ENCODE measurements at regions not wholly inside any gene's neighbourhood (a gene's known extent, or its start where the extent isn't known, plus 50 kb on each side); places are given as distances from the start of the nearest gene placed in this dataset.

DNA sequence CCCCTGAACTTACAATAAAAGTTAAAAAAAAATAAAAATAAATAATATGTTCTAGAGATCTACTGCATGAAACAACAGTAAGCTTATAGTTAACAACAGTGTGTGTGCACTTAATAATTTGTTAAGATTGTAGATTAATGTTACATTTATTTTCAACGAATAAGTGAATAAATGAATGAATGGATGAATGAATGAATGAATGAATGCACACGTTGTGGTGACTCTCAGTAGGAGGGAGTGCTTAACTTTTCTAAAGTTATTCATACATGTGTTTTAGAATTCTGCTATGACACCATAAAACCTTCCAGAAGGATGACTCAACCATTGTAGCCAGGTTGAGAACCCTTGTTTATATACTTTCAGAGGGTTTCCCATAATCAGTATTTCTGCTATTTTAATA, 1269.4 kb upstream of the CDH6 start:
- Mint-ChIP-seq H3K4me1 (no peaks in the 10 kb centered on the region), H3K4me3 (no peak overlapping the region), H3K27me3 (no peaks in the 10 kb centered on the region), H3K9me3 (peaks cover 4 to 9% of the 10 kb centered on the region in 2 donors), H3K27ac (no peak overlapping the region)
- DNase-seq, result no peak
- ATAC-seq, result no peak

DNA sequence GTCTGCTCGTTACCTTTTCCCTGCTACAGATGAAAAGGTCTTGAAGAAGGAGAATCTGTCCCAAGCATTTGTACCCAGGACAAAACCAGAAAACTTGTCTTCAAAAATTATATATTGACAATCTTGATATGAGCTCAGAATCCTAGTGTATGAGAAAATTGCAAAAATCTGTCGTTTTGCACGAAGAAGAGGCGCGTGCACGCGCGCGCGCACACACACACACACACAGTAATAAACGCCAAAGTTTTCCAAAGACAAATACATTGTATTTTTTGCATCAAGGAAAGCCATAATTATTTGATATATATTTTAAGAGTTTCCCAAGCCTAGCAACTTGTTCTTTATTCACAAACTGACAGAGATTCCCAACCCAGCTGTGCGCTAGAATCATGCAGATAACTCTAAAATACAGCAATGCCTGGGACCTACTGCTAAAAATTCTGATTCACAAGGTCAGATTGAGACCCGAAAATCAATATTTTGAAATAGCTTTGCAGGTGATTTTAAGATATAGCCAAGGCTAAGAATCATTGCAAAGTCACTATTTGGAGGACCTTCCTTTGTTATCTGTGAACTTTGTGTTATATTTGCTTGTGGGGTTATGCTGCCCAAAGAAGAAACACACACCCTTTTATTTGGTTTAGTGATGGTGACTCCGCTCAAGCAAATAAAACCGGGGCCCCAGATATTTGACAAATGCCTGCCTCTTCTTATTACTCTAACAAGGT, 1287.7 kb upstream of the CDH6 start:
- Mint-ChIP-seq H3K4me1 (no peaks in the 10 kb centered on the region), H3K4me3 (no peak overlapping the region), H3K27me3 (no peaks in the 10 kb centered on the region), H3K27ac (no peak overlapping the region), H3K9me3 (peaks cover 10 to 19% of the 10 kb centered on the region in 2 donors)
- DNase-seq (no peak), ATAC-seq (no peak)

GRCh38 chr5:29902859-29903258, 1290.6 kb upstream of the CDH6 start:
- Mint-ChIP-seq H3K27ac (no peak overlapping the region), H3K9me3 (peaks cover 0 to 15% of the 10 kb centered on the region in 2 donors), H3K4me3 (no peak overlapping the region), H3K27me3 (no peaks in the 10 kb centered on the region), H3K4me1 (no peaks in the 10 kb centered on the region)
- no peak for DNase-seq
- ATAC-seq, result no peak

GRCh38 chr5:29899583-29899982, 1293.9 kb upstream of the CDH6 start:
- Mint-ChIP-seq H3K27ac (no peak overlapping the region), H3K4me1 (no peaks in the 10 kb centered on the region), H3K9me3 (peaks cover 0 to 20% of the 10 kb centered on the region in 2 donors), H3K4me3 (no peak overlapping the region), H3K27me3 (no peaks in the 10 kb centered on the region)
- ATAC-seq (no peak), DNase-seq (no peak)

DNA sequence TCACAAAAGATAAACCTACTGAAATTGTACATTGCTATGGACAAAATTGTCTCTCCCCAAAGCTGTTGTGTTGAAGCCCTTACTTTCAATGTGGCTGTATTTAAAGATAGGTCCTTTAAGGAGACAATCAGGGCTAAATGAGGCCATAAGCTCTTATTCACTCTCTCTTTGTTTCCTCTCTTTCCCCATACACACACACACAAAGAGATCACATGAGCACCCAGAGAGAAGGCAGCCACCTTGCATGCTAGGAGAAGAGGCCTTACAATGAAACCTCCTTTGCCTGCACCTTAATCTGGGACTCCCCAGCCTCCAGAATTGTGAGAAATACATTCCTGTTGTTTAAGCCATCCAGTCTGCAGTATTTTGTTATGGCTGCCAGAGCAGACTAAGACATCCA, 1295.6 kb upstream of the CDH6 start:
- no peak overlapping the region for H3K4me3 Mint-ChIP-seq
- no peak for DNase-seq
- no peaks in the 10 kb centered on the region for H3K4me1 Mint-ChIP-seq
- ATAC-seq, result no peak
- H3K27me3 Mint-ChIP-seq, result no peaks in the 10 kb centered on the region
- H3K27ac Mint-ChIP-seq, result no peak overlapping the region
- peaks cover 0 to 20% of the 10 kb centered on the region in 2 donors for H3K9me3 Mint-ChIP-seq

GRCh38 chr5:29896646-29897045, 1296.8 kb upstream of the CDH6 start:
- H3K9me3 Mint-ChIP-seq, result peaks cover 4 to 20% of the 10 kb centered on the region in 2 donors
- H3K4me1 Mint-ChIP-seq, result no peaks in the 10 kb centered on the region
- ATAC-seq (no peak), DNase-seq (no peak)
- no peaks in the 10 kb centered on the region for H3K27me3 Mint-ChIP-seq
- no peak overlapping the region for H3K27ac Mint-ChIP-seq
- H3K4me3 Mint-ChIP-seq, result no peak overlapping the region

DNA sequence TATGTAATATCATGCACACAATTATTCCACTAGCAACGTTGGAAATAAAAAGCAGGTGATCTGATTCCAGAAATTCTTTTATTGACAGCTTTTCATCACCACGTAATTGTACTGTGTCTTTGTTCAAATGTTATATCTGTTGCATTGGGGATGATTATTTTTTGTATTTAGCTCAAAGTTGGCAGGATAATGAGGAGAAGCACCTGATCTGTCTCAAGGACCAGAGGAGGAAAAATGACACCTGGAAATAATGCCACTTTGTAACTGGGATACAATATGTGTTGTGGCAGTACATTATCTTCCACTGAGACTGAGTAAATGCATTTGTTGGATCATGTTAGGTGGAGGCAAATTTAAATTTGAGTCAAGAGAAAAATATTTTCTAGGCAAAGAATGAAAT, 1298.8 kb upstream of the CDH6 start:
- Mint-ChIP-seq H3K4me1 (no peaks in the 10 kb centered on the region), H3K27me3 (no peaks in the 10 kb centered on the region), H3K9me3 (peaks cover 4 to 20% of the 10 kb centered on the region in 2 donors), H3K27ac (no peak overlapping the region), H3K4me3 (no peak overlapping the region)
- DNase-seq (no peak), ATAC-seq (no peak)

DNA sequence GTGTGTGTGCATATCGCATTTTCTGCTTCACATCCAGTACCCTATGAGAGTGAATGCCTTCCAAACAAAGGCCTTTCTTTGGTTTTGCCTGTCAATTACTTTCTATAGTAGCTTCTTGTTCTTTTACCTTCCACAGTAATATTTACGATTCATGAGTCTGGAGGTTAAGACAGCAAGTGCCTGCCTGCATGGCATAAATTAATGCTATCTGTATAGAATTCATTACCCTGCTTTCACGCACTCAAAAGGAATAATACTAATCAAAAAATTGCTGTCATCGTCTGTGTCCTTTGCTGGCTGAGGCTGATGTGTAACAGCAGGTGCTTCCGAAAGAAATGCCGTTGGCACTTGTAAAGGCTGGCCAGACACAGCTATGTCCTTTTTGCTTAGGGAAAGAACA, 1304.4 kb upstream of the CDH6 start:
- peaks cover 16 to 21% of the 10 kb centered on the region in 2 donors for H3K9me3 Mint-ChIP-seq
- no peak for ATAC-seq
- no peaks in the 10 kb centered on the region for H3K27me3 Mint-ChIP-seq
- DNase-seq, result no peak
- H3K27ac Mint-ChIP-seq, result no peak overlapping the region
- no peak overlapping the region for H3K4me3 Mint-ChIP-seq
- H3K4me1 Mint-ChIP-seq, result no peaks in the 10 kb centered on the region

DNA sequence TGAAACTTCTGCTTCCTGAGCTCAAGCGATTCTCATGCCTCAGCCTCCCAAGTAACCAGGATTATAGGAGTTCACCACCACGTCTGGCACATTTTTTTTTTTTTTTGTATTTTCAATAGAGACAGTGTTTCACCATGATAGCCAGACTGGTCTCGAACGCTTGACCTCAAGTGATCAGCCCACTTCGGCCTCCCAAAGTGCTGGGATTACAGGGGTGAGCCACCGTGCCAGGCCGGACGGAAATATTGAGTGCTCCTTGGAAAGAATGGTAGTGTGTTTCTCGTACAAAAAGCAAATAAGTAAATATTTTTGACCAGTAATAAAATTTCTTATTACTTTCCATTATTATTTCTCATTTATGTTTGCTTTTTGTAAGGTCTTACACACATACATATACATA, 1307.9 kb upstream of the CDH6 start:
- Mint-ChIP-seq H3K9me3 (peaks cover 12 to 28% of the 10 kb centered on the region in 2 donors), H3K4me1 (no peaks in the 10 kb centered on the region), H3K4me3 (no peak overlapping the region), H3K27me3 (no peaks in the 10 kb centered on the region), H3K27ac (no peak overlapping the region)
- DNase-seq (no peak), ATAC-seq (no peak)

DNA sequence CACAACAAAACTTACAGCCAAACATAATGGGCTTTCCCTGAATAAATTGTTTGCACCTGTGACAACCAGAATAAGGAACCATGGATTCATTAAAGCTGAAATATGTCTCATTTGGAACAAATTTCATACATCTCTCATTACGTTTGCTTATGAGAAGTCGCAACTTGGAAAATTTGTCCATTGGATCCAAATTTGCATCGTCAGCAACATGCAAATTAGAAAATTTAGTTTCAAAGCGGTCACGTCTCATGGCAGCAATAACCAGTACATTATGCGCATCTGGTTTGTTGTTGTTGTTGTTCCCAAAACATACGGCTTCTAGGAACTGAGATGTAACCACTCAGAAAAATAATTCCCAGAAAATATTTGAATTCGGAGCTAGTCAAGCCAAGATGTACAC, 1311.5 kb upstream of the CDH6 start:
- Mint-ChIP-seq H3K27me3 (no peaks in the 10 kb centered on the region), H3K4me1 (no peaks in the 10 kb centered on the region), H3K9me3 (peaks cover 5 to 21% of the 10 kb centered on the region in 2 donors), H3K4me3 (no peak overlapping the region), H3K27ac (no peak overlapping the region)
- ATAC-seq (no peak), DNase-seq (no peak)

DNA sequence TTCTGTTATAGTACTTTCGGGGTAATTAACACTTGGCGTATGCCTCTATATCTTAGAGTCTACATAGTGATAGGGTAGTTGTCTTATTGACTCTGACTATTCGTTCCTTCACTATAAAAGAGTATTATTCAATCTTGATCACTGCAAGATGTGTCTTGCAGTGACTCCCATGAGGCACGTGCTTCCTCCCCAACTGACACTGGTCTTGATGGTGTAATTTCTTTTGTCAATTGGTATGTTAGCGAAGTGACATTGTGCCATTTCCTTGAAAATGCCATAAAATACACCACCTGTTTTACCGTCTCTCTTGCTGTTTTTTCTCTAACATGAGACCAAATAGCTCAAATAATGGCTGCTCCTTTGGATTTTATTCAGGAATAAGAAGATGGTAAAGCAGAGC, 1314.1 kb upstream of the CDH6 start:
- DNase-seq (no peak), ATAC-seq (no peak)
- Mint-ChIP-seq H3K27ac (no peak overlapping the region), H3K4me1 (no peaks in the 10 kb centered on the region), H3K27me3 (no peaks in the 10 kb centered on the region), H3K9me3 (peaks cover 0 to 22% of the 10 kb centered on the region in 2 donors), H3K4me3 (no peak overlapping the region)

- no peak for ATAC-seq
- Mint-ChIP-seq H3K27me3 (no peaks in the 10 kb centered on the region), H3K4me3 (no peak overlapping the region), H3K4me1 (no peaks in the 10 kb centered on the region), H3K27ac (no peak overlapping the region), H3K9me3 (peaks cover 0 to 22% of the 10 kb centered on the region in 2 donors)
- DNase-seq, result no peak
Measured at GRCh38 chr5:29878599-29878998, 1314.9 kb upstream of the CDH6 start.

DNA sequence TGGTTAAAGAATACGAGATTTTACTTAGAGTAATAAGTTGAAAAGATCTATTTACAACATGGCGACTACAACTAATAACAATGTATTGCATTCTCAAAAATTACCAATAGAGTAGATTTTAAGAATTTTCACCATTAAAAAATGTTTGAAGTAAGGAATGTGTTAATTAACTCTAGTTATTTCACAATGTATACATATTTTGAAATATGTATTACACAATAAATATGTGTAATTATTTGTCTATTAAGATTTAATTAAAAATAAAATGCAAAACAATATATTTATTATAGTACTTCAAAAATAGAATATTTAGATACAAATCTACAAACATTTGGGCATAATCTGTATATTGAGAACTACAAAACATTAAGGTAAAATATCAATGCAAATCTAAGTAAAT, 1326.3 kb upstream of the CDH6 start:
- H3K27ac Mint-ChIP-seq, result no peak overlapping the region
- DNase-seq, result no peak
- no peak overlapping the region for H3K4me3 Mint-ChIP-seq
- H3K27me3 Mint-ChIP-seq, result no peaks in the 10 kb centered on the region
- H3K4me1 Mint-ChIP-seq, result no peaks in the 10 kb centered on the region
- peaks cover 6 to 14% of the 10 kb centered on the region in 2 donors for H3K9me3 Mint-ChIP-seq
- no peak for ATAC-seq

DNA sequence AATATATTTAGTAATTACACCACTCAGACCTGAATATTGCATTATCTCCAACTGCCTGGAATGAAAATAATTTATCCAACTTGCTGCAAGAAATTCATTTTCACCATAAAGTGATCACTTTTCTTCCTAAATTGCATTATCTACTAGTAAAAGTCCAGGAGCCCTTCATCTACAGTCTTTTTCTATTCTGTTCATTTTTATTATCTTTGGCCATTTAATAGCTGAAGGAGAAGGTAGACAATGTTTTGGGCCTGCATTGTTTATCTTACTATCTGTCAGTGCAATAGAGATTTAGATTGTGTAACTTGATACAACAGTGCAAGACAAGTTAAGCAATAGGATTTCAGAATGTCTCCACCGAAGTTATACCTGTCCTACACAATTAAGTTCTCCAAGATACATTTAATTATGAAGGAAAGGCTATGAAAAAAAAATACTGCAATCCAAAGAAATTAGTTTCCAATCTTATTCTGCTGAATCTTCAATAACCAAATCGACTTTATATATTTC, 1339.7 kb upstream of the CDH6 start:
- Mint-ChIP-seq H3K4me1 (no peaks in the 10 kb centered on the region), H3K27me3 (no peaks in the 10 kb centered on the region), H3K4me3 (no peak overlapping the region), H3K9me3 (peaks cover 13 to 30% of the 10 kb centered on the region in 2 donors), H3K27ac (no peak overlapping the region)
- ATAC-seq (no peak), DNase-seq (no peak)

DNA sequence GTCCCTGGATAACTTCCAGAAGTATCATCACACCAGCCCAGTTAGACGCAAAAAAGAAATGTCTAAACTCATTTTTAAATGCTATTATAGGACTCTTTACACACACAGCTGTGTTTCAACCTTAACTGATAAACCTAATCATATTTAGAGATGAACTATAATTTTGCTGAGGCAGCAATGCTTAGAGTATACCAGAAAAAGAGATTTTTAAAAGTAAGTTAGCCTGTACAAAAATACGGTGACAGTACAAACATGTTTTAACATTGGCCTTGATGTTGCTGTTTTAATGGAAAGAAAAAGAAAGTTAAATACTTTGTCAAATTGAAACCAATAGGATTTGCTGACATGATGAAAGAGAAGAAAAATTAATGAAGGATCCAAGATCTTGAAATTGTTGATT, 1341.2 kb upstream of the CDH6 start:
- H3K27me3 Mint-ChIP-seq, result no peaks in the 10 kb centered on the region
- H3K4me3 Mint-ChIP-seq, result no peak overlapping the region
- H3K9me3 Mint-ChIP-seq, result peaks cover 9 to 27% of the 10 kb centered on the region in 2 donors
- no peak for DNase-seq
- H3K4me1 Mint-ChIP-seq, result no peaks in the 10 kb centered on the region
- no peak for ATAC-seq
- no peak overlapping the region for H3K27ac Mint-ChIP-seq

GRCh38 chr5:29845206-29845605, 1348.3 kb upstream of the CDH6 start:
- ATAC-seq (no peak), DNase-seq (no peak)
- H3K4me1 Mint-ChIP-seq, result no peaks in the 10 kb centered on the region
- H3K27me3 Mint-ChIP-seq, result no peaks in the 10 kb centered on the region
- peaks cover 4 to 14% of the 10 kb centered on the region in 2 donors for H3K9me3 Mint-ChIP-seq
- no peak overlapping the region for H3K27ac Mint-ChIP-seq
- no peak overlapping the region for H3K4me3 Mint-ChIP-seq

DNA sequence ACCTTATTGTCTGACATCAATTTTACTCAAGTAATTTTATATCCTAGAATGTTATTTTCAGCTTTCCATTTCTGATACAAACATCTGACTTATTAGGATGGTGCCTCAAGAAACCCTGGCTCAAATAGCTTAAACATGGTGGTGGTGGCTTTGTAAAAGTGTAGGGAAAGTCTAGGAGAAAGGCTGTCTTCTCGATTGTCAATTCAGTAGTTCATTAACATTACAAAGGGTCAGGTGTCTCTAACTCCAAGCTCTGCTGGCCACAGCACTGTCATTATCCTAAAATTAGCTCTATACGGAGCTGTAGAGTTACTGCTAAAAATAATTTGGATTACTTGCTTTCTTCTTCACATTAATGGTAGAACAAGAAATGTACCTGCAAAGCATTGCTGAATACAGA, 1360.1 kb upstream of the CDH6 start:
- H3K4me1 Mint-ChIP-seq, result no peaks in the 10 kb centered on the region
- no peak overlapping the region for H3K27ac Mint-ChIP-seq
- peaks cover 0 to 19% of the 10 kb centered on the region in 2 donors for H3K9me3 Mint-ChIP-seq
- no peak overlapping the region for H3K4me3 Mint-ChIP-seq
- no peak for ATAC-seq
- no peak for DNase-seq
- H3K27me3 Mint-ChIP-seq, result no peaks in the 10 kb centered on the region
